Fibroblast of lung (primary cell): ENCODE measurements at regions not wholly inside any gene's neighbourhood (a gene's known extent, or its start where the extent isn't known, plus 50 kb on each side); places are given as distances from the start of the nearest gene placed in this dataset.

ENCODE experiments used
- DNase-seq, 2 donors: peaks; one replicate each; pipeline versions ENCODE4 v3.0.0 to v3.0.0-alpha.2; 2010; ENCODE audit warnings: low read depth in 2 of 2
- H2AFZ ChIP-seq: 2 replicates; pipeline ENCODE4 v1.5.1; 2012; ENCODE audit warnings: low read length, control low read depth, inconsistent platforms
- H3K27ac ChIP-seq: 2 replicates; pipeline ENCODE4 v1.5.1; 2011; ENCODE audit warnings: low read length, control low read depth; ENCODE audit not compliant: insufficient read depth
- H3K27me3 ChIP-seq: 2 replicates; pipeline ENCODE4 v1.5.1; 2011; ENCODE audit warnings: mild to moderate bottlenecking, low read length; ENCODE audit not compliant: control insufficient read depth, insufficient read depth
- H3K36me3 ChIP-seq: 2 replicates; pipeline ENCODE4 v1.5.1; 2011; ENCODE audit warnings: low read length; ENCODE audit not compliant: control insufficient read depth, insufficient read depth
- H3K4me1 ChIP-seq: 2 replicates; pipeline ENCODE4 v1.5.1; 2011; ENCODE audit warnings: low read length; ENCODE audit not compliant: control insufficient read depth, insufficient read depth; ENCODE audit errors: extremely low read depth
- H3K4me2 ChIP-seq: 2 replicates; pipeline ENCODE4 v1.5.1; 2011; ENCODE audit warnings: low read length, control low read depth; ENCODE audit not compliant: insufficient read depth; ENCODE audit errors: extremely low read depth
- H3K4me3 ChIP-seq, 4 experiments: fragments of 200-600 bp in 1 of 4; sonication (generic) in 1 of 4; replicated peaks in 1 of 4; 2 replicates each; pipeline ENCODE4 v1.5.1; 2011 to 2016; ENCODE audit warnings: low read length in 4 of 4, low read depth in 3 of 4, mild to moderate bottlenecking in 3 of 4, control low read depth in 2 of 4, inconsistent platforms in 1 of 4, mixed read lengths in 1 of 4; ENCODE audit not compliant: insufficient read depth in 1 of 4; ENCODE audit errors: control extremely low read depth in 1 of 4
- H3K79me2 ChIP-seq: 2 replicates; pipeline ENCODE4 v1.5.1; 2012; ENCODE audit warnings: mild to moderate bottlenecking, low read length, inconsistent platforms; ENCODE audit not compliant: control insufficient read depth, insufficient read depth
- H3K9ac ChIP-seq: 2 replicates; pipeline ENCODE4 v1.5.1; 2011; ENCODE audit warnings: mild to moderate bottlenecking, low read length, control low read depth; ENCODE audit not compliant: insufficient read depth
- H3K9me3 ChIP-seq: 2 replicates; pipeline ENCODE4 v1.5.1; 2012; ENCODE audit warnings: low read depth, low read length; ENCODE audit not compliant: control insufficient read depth, insufficient read depth
- H4K20me1 ChIP-seq: 2 replicates; pipeline ENCODE4 v1.5.1; 2011; ENCODE audit warnings: low read length; ENCODE audit not compliant: control insufficient read depth, insufficient read depth; ENCODE audit errors: extremely low read depth
- EZH2 ChIP-seq: IDR thresholded peaks from 2 replicates; pipeline ENCODE4 v1.5.1; 2012; ENCODE audit warnings: low read length, control low read depth, mild to moderate bottlenecking; ENCODE audit errors: missing control alignments
- TF ChIP-seq, protein P1 (sequence below), 2 donors: IDR thresholded peaks in 1 of 2; conservative IDR thresholded peaks in 1 of 2; 1 replicate in 1 of 2; 2 replicates in 1 of 2; pipeline ENCODE4 v1.5.1; 2011 to 2012; ENCODE audit warnings: low read length in 2 of 2, control low read depth in 1 of 2, inconsistent platforms in 1 of 2, low read depth in 1 of 2, mild to moderate bottlenecking in 1 of 2

DNA sequence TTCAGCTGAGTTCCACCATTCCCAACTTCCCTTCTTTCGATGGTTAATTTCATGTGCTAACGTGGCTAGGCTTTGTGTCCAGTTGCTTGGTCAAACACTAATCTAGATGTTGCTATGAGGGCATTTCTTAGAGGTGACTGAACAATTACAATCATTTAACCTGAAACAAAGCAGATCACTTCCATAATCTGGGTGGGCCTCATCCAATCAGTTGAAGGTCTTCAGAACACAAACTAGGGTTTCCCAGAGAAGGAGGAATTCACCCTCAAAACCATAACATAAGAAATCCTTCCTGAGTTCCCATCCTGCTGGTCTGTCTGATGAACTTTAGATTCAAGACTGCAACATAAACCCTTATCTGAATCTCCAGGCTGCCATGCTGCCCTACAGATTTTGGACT, 2381.7 kb downstream of the MAT2B start:
- TF ChIP-seq EZH2 = no peak
- TF ChIP-seq, protein P1, sequence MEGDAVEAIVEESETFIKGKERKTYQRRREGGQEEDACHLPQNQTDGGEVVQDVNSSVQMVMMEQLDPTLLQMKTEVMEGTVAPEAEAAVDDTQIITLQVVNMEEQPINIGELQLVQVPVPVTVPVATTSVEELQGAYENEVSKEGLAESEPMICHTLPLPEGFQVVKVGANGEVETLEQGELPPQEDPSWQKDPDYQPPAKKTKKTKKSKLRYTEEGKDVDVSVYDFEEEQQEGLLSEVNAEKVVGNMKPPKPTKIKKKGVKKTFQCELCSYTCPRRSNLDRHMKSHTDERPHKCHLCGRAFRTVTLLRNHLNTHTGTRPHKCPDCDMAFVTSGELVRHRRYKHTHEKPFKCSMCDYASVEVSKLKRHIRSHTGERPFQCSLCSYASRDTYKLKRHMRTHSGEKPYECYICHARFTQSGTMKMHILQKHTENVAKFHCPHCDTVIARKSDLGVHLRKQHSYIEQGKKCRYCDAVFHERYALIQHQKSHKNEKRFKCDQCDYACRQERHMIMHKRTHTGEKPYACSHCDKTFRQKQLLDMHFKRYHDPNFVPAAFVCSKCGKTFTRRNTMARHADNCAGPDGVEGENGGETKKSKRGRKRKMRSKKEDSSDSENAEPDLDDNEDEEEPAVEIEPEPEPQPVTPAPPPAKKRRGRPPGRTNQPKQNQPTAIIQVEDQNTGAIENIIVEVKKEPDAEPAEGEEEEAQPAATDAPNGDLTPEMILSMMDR (conservative IDR thresholded peaks at IDR 0.05 in 1 of 2, IDR thresholded peaks at IDR 0.05 in 1 of 2; ENCODE audit: low read depth in 1 of 2, low read length in 2 of 2) = no peak
- Histone ChIP-seq H2AFZ (no peak overlapping the region), H3K9me3 (no peaks in the 10 kb centered on the region), H3K79me2 (no peaks in the 10 kb centered on the region), H3K4me1 (no peaks in the 10 kb centered on the region), H3K9ac (no peak overlapping the region), H3K36me3 (no peaks in the 10 kb centered on the region), H3K4me2 (no peak overlapping the region), H3K27me3 (no peaks in the 10 kb centered on the region), H4K20me1 (no peaks in the 10 kb centered on the region), H3K4me3 (no peak overlapping the region), H3K27ac (no peak overlapping the region)
- DNase-seq = no peak

DNA sequence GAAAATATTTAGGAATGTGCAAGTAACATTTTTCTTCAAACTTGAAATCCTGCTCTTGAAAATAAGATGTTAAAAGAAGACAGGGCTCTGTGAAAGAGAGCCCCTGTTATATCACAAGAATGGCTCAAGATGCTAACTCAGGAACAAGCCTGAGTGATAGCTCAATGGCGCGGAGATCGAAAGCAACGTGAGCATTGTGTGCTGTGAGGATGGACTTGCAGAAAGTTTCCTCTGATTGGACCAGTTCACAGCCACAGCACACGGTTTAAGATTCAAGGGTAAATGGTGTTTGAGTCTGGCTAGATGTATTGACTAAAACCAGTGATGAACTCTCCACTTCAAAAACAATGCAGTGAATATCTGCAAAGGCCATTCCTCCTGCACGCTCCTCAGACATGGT, 2387.0 kb downstream of the MAT2B start:
- TF ChIP-seq, protein P1 (conservative IDR thresholded peaks at IDR 0.05 in 1 of 2, IDR thresholded peaks at IDR 0.05 in 1 of 2; ENCODE audit: low read depth in 1 of 2, low read length in 2 of 2) = no peak
- no peak for TF ChIP-seq EZH2
- Histone ChIP-seq H3K4me1 (no peaks in the 10 kb centered on the region), H3K79me2 (no peaks in the 10 kb centered on the region), H3K27ac (no peak overlapping the region), H3K9me3 (no peaks in the 10 kb centered on the region), H3K9ac (no peak overlapping the region), H3K4me2 (no peak overlapping the region), H3K4me3 (no peak overlapping the region), H3K27me3 (no peaks in the 10 kb centered on the region), H3K36me3 (no peaks in the 10 kb centered on the region), H2AFZ (no peak overlapping the region), H4K20me1 (no peaks in the 10 kb centered on the region)
- no peak for DNase-seq

DNA sequence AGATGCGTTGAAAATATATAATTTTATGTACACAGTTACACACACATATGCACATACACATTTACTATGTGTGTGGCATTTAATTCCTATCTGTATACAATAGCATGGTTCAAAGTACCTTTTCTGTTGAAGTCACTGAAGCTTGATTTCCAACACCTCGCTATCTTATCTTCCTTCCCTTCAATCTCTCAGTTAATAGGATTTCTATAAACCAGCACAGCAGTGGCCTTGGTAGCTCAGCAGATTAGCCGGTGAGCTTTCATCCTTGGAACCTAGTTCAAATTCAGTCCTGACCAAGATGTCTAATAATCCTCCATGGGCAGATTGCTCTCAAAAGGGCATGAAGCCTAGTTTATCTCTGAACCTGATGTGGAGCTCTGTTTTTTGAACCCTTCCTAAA, 2389.5 kb downstream of the MAT2B start:
- Histone ChIP-seq H3K9me3 (no peaks in the 10 kb centered on the region), H3K79me2 (no peaks in the 10 kb centered on the region), H2AFZ (no peak overlapping the region), H3K4me1 (no peaks in the 10 kb centered on the region), H3K9ac (no peak overlapping the region), H3K36me3 (no peaks in the 10 kb centered on the region), H3K4me3 (no peak overlapping the region), H3K4me2 (no peak overlapping the region), H3K27me3 (no peaks in the 10 kb centered on the region), H4K20me1 (no peaks in the 10 kb centered on the region), H3K27ac (no peak overlapping the region)
- TF ChIP-seq, protein P1 (conservative IDR thresholded peaks at IDR 0.05 in 1 of 2, IDR thresholded peaks at IDR 0.05 in 1 of 2; ENCODE audit: low read depth in 1 of 2, low read length in 2 of 2) = no peak
- TF ChIP-seq EZH2 = no peak
- DNase-seq = no peak
